ENCODE measurements at regions not wholly inside any gene's neighbourhood (a gene's known extent, or its start where the extent isn't known, plus 50 kb on each side); places are given as distances from the start of the nearest gene placed in this dataset.

- TF ChIP-seq POLR2A (IDR thresholded peaks at IDR 0.05), result no peak
- TF ChIP-seq, protein P1, sequence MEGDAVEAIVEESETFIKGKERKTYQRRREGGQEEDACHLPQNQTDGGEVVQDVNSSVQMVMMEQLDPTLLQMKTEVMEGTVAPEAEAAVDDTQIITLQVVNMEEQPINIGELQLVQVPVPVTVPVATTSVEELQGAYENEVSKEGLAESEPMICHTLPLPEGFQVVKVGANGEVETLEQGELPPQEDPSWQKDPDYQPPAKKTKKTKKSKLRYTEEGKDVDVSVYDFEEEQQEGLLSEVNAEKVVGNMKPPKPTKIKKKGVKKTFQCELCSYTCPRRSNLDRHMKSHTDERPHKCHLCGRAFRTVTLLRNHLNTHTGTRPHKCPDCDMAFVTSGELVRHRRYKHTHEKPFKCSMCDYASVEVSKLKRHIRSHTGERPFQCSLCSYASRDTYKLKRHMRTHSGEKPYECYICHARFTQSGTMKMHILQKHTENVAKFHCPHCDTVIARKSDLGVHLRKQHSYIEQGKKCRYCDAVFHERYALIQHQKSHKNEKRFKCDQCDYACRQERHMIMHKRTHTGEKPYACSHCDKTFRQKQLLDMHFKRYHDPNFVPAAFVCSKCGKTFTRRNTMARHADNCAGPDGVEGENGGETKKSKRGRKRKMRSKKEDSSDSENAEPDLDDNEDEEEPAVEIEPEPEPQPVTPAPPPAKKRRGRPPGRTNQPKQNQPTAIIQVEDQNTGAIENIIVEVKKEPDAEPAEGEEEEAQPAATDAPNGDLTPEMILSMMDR (IDR thresholded peaks at IDR 0.05), result no peak
- TF ChIP-seq EP300 (IDR thresholded peaks at IDR 0.05), result no peak
- no peak for TF ChIP-seq POLR2AphosphoS5 (IDR thresholded peaks at IDR 0.05)
Measured at GRCh38 chr7:38049679-38050078, 128.4 kb upstream of the STARD3NL start.

All from stomach (tissue), 4 donors.